EH (cell line): ENCODE measurements at regions not wholly inside any gene's neighbourhood (a gene's known extent, or its start where the extent isn't known, plus 50 kb on each side); places are given as distances from the start of the nearest gene placed in this dataset.
"Not testable (repeated sequence)": the region's sequence is repeated elsewhere in the genome, so short reads cannot be mapped to it uniquely, and the experiment has no call there.

Experiments used
- DNase-seq: peaks from one replicate; pipeline ENCODE4 v3.0.0-alpha.2; 2015; ENCODE audit warnings: low read depth

DNA sequence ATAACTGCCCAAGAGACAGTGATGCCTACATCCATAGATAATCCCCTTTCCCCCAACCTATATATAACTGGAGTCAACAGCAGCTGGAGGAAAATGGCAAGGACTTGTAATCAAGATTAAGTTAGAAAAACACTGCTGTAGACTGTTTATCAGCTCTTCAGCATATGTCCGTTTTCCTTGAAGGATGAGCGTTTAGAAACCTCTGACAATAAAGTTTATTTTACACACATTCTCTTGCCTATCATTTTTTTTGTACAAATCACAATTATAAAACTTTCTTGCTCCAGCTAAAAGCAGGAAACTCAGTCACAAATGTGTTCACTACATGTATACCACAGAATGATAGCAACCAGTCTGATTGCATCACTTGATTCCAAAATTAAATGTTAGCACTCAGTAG, 50.8 kb downstream of the PPIAL4G start:
- not testable (repeated sequence) for DNase-seq

DNA sequence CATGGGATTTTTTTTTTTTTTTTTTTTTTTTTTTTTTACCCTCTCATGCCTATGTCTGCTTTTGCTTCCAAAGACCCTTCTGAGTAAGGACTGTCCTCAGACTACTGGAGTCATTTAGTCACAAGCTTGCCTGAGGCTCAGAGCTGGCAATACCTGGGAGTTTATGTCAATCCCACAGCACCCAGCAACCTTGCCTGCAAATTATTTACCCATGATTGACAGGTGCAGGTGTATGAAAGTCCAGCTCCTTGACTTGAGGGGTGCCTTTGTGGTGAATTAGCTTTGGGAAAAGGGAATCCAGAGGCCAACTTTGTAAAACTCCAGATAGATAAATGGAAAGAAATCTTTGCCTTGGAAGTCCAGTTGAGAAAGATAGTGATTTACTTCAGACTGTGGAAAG, 53.2 kb downstream of the PPIAL4G start:
- DNase-seq, result not testable (repeated sequence)

DNA sequence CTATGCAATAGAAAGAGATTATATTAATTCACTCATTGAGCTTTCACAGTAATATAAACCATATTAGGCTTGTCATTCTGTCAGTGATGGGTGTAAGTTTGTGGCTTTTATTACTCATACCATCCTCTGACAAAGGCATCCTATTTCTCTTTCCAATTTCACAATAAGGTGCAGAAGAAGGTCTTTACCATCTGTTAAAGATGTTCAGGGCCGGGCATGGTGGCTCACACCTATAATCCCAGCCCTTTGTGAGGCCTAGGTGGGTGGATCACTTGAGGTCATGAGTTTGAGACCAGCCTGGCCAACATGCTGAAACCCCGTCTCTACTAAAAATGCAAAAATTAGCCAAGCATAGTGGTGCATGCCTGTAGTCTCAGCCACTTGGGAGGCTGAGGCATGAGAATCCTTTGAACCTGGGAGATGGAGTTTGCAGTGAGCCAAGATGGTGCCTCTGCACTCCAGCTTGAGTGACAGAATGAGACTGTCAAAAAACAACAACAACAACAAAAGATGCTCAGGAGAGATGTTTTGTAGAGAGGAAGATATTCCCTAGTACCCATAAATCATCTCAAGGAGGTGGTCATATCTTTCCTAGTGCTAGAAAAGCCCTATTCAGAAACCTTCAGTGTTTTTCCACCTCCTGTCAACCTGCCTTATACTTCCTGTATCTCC, 56.0 kb downstream of the PPIAL4G start:
- not testable (repeated sequence) for DNase-seq

DNA sequence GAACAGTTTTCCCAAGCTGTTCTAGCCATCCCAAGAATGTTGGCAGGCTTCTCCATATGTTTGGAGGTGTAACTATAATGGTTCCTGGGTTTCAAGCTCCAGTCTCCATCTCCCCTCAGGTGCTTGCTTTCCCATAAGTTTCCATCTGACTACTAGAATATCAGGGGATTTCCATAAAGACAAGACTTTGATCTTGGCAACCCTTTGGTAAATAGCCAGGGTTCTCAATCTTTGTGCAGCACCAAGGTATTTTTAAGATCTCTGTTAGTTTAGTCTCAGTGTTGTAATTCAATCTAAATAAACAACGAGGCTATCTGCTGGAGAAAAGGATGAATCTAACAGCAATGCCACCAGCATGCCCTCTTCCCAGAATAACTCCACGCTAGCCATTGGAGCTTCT, 56.7 kb downstream of the PPIAL4G start:
- DNase-seq, result not testable (repeated sequence)

DNA sequence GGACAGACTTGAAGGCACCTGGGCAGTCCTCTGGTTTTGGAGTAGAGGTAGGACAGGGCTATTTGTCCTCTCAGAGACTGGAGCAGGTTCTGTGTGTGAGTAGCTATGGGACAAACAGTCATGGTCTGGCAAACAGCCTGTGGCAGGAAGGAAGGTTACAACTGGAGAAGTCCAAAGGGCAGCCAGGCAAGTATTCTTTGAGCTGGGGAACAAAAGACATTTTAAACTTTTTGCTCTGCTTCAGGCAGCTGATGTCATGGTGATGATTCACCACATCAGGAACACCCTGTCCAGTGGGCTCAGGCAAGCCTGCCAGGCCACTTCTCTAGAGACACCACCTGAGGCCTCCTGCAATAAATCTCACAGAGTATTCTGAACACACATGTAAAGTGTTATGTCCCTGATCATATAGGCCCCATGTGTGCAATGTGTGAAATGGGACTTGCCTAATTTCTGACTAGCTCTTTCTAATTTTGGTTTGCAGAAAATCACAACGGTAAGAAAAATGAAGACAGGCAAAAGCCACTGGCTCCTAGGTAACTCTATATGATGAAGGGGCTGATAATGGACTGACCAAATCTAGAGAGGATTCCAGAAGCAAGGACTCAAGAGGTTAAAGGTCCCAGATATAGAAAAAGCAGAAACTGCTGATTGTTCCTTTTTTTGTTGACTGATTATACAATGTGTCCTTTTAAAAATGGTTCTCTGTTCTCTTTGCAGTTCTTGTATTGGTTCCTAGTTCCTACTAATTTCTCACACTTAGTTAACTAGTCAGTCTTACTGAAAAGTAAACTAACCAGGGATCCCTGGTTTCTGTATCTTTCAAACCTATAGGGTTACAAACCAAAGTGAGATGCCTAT, 58.7 kb downstream of the PPIAL4G start:
- DNase-seq, result peak; percentile 30

DNA sequence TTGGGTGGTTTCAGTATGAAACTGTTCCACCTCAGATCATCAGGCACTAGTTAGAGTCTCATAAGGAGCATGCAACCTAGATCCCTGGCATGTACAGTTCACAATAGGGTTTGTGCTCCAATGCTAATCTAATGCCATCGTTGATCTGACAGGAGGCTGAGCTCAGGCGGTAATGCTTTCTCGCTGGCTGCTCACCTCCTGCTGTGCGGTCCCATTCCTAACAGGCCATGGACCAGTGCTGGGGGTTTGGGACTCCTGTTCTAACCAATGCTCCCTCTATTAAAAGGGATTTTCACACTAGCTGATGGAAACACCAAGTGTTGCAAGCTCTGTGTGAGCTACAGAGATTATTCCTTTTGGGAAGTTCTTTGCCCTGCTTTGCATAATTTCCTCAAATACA, 60.2 kb downstream of the PPIAL4G start:
- not testable (repeated sequence) for DNase-seq

DNA sequence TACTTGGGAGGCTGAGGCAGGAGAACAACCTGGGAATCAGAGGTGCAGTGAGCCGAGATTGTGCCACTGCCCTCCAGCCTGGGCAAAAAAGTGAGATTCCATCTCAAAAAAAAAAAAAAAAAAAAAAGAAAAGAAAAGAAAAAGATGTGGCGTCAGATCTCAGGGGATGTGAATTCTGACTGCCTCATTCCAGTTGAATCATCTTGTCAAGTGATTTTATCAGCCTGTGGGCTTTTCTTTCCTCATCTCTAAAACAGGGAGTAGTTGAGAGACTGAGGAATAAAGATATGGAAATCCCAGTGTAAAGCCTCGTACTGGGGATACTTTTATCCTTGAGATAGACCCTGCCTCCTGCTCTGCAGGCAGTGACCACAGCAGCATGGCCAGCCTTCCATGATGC, 65.9 kb downstream of the PPIAL4G start:
- not testable (repeated sequence) for DNase-seq

DNA sequence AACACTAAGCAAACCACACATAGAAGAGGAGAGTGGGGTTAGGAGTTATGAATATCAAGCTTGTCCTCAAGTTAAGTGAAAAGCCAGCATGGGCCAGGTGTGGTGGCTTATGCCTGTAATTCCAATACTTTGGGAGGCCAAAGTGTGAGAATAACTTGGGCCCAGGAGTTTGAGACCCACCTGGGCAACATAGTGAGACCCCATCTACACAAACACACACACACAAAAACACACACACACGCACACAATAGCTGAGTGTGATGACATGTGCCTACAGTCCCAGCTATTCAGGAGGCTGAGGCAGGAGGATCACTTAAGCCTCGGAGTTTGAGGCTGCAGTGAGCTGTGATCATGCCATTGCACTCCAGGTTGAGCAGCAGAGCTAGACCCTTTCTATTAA, 69.7 kb downstream of the PPIAL4G start:
- DNase-seq, result not testable (repeated sequence)

DNA sequence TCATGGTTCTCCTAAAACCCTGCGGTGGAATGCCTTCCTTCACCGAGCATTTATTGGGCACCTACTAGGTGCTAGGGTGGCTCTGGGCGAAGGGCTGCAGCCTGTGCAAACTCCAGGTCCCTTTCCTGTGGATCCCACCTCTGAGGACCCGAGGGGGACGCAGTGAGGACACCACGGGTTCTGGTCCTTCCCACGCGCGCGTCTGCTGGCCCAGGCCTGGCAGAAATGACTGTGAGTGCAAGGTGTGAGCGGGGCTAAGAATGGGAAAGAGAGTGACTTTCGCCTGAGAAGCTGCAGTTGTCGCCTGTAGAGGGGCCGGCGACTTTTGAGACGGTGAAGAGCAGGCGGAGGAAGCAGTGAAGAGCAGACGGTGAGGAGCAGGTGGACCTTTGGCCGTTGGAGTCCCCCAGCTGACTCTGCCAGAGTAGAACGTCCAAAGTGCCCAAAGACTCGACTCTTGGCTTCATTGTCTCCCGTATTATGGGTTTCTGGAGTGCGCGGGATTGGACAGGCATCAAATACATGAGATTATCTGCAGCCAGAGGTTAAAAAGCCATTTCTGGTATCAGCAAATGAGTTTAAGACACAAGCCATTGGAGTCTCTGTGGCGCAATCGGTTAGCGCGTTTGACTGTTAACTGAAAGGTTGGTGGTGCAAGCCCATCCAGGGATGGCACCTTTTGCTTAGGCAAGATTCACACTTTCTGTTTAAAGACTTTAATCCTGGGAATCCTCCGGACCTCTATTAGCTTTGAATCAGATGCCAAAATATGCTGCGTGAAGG, 78.1 kb downstream of the PPIAL4G start:
- not testable (repeated sequence) for DNase-seq

DNA sequence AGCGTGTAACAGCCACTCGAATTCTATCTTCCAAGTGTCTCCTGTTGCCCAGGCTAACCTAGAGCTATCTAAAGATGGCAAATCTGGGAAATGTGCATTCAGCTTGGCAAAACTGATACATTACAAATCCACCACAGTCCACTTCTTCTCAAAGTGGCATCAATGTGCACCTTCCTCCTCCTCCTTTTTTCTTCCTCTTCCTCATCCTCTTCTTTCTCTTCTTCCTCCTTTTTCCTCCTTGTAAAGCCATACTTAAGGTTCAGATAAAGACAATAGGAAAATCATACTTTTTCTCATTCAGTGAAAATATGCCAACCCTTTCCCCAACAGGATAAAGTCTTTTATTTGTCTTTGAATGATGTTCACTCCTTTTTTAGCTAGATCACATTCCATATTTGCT, 79.2 kb downstream of the PPIAL4G start:
- DNase-seq, result not testable (repeated sequence)

DNA sequence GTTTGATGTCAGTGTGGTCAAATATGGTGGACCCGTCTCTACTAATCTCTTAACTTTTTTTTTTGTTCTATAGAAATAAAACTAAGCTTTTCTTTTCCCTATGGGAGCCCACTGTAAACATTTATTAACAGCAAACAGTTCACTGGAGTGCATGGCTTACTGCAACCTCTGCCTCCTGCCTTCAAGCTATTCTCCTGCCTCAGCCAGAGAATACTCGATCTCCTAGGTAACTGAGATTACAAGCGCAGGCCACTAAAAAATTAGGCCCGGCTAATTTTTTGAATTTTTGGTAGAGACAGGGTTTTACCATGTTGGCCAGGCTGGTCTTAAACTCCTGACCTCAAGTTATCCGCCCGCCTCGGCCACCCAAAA, 80.0 kb downstream of the PPIAL4G start:
- not testable (repeated sequence) for DNase-seq

DNA sequence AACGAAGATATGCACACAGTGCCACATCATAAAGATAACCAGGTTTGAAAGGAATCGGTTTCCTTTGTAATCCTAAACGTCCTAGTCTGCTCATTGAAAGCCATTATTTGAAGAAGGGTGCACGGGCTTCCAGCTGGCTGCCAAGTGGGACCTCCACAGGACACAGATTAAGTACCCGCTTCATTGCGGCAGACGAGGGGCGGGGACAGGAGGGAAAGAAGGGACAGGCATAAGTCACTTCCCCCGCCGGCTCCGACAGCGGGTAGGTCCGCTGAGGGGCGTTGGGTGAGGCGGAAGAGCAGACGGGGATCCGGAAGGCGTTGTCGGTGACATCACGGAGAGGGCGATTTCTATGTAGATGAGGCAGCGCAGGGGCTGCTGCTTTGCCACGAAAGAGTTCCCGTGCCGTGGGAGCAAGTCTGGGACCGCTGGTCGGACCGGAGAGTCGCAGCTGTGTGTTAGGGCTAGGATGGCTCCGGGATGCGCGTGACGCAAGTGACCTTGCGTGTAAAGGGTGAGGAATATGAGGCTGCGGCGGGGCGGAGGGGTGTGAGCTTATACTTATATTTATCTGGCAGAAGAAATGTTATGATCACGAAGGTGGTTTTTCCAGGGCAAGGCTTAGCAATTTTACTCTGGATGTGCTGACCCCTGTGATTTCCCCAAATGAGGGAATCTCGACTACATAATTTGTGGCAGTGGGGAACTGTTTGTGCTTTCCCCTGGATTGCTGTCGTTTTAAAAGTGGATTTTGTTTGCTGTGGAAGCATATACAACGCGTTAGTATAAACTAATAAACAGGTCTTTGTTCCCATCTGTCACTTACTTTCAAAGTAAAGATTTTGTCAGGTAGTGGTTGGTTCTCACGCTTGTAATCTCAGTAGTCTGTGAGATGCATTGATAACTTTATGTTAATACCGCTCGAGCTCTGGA, 80.7 kb downstream of the PPIAL4G start:
- DNase-seq, result peak; percentile 41

DNA sequence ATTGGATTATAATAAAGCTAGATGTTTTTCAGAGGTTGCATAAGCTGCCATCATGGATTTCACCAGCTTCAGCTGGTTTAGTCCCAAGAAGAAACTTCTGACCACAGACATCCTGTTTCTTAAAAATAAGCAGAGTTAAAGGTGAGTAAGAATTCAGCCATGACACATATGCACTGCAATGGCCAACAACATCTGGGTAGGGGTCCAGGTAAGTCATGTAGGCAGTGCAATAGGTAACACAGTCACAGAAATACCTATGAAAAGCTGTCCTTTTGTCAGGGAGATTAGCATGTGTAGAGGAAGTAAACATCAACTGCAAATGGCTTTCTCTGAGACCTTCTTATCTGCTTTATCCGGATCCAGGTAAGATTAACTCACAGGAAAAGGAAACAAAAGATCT, 85.6 kb downstream of the PPIAL4G start:
- not testable (repeated sequence) for DNase-seq

DNA sequence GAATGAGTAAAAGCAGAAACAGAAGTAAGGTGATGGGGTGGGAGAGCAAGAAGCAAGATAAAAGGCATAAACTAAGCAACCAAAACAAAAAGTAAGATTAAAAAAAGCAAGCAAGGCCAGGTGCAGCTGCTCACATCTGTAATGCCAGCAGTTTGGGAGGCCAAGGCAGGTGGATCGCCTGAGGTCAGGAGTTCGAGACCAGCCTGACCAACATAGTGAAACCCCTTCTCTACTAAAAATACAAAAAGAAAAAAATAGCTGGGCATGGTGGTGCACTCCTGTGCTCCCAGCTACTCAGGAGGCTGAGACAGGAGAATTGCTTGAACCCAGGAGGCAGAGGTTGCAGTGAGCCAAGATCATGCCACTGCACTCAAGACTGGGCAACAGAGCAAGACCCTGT, 90.6 kb downstream of the PPIAL4G start:
- not testable (repeated sequence) for DNase-seq

DNA sequence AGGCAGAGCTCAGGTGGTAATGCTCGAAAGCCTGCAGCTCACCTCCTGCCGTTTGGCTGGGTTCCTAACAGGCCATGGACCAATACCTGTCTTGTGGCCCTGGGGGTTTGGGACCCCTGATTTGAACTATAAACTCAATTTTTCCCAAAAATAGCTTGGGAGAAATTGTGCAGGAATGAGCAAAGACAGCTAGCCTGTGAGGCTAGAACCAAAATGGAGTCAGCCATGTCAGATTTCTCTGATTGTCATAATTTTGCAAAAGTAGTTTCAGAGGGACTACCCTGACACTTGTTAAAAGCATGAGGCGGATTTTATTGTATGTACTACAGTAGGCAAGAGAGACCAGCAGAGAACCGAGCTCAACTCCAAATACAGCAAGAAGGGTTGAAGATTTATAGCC, 91.8 kb downstream of the PPIAL4G start:
- DNase-seq, result not testable (repeated sequence)

DNA sequence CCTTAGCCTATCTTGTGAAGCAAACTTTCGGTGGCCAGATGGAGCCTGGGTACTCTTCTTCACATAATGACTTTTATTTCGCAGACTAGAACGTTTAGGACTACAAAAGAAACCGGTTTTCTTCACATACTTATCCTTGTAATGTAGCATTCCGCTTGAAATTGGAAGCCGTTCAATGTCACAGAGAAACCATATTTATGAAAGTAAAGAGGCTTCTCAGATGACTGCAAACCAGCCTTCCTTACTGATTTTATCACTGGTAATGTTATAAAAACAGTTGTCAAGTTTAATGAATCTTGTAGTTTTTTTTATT, 94.1 kb downstream of the PPIAL4G start:
- no peak for DNase-seq

DNA sequence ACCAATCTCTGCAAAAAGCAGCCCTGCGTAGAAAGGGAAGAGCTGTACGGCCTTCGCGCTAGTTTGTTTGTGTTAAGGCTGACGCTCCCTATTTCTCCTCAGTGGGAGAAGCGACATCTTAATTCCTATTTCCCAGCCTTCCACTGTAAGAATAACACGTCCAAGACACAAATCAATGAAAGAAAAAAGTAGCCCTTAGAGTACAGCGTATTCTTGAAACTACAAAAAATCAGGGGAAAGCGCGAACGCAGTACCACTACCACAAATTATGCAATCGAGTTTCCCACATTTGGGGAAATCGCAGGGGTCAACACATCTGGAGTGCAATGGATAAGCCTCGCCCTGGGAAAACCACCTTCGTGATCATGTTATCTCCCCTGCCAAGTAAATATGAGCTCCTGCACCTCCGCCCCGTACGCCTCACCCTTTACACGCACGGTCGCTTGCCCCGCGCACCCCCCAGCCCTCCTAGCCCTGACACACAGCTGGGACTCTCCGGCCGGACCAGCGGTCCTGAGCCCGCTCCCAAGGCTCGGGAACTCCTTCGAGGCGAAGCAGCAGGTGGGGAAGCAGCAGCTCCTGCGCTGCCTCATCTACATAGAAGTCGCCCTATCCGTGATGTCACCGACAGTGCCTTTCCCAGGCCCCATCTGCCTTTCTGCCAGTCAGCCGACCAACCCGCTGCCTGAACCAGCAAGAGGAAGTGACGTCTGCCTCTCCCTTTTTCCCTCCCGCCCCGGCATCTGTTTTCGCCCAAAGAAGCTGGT, 94.7 kb downstream of the PPIAL4G start:
- DNase-seq, result peak; percentile 85

DNA sequence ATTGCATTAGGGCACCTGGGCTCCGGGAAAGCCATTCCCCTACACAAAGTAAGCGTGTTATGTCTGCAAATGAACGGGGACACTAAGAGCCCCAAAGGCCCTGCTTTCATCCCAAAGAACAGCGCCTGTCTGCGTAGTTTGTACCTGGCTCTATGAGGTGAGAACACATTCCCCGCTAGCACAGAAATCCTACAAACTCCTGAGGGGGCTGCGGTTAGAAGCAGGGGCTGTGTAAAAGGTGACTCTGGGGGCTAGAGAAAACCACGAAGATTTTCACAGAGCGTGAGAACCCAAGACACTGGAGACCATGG, 95.2 kb downstream of the PPIAL4G start:
- not testable (repeated sequence) for DNase-seq

DNA sequence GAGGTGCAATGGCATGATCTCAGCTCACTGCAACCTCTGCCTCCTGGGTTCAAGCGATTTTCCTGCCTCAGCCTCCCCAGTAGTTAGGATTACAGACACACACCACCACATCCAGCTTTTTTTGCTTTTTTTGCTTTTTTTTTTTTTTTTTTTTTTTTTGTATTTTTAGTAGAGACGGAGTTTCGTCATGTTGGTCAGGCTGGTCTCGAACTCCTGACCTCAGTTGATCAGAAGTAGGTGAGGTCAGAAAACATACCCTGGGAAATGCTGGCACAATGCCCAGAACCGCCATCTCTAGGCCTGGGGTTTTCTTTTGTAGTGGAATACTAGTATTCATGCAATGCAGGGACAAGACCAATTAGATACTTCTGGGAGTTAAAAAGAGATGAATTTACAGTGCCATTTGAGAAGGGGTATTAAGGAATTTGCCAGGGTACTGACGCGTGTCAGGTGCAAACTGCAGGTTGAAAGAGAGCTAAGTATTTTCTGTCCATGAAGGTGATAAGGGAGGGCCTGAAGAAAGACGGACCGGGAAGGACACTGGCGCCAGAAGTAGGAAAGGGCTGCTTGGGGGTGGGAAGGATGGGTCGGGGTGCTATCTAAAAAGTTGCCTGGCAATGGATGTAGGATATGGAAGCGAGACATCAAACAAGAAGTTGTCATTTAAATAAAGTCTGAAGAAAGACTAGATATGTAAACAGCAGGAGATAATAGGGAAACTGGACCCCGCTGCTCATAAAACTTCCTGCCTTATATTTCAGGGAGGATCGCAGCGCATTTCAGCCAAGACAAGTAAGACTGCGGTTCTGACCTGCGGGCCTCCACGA, 95.8 kb downstream of the PPIAL4G start:
- DNase-seq, result not testable (repeated sequence)

DNA sequence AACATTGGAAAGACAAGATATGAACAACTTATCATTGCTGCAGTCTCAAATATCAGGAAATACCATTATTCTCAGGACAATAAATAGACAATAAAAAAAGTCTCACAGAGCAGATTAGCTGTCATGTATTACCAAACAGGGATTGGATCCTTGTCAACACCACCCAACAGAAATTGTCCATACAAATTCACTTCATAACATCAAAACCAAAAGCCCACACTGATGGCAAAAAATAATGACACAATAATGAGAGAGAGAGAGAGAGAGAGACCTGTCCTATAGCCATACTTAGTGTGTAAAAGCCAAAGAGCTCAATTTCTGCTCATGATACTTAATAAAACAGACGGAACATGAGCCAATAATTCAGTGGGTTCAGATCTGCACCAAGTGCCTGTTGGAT, 96.5 kb downstream of the PPIAL4G start:
- DNase-seq, result no peak
